H1 (cell line): ENCODE measurements at regions not wholly inside any gene's neighbourhood (a gene's known extent, or its start where the extent isn't known, plus 50 kb on each side); places are given as distances from the start of the nearest gene placed in this dataset.

ENCODE experiments used
- CTCF ChIA-PET: fragments of 300-600 bp; sonication (Branson Sonifier 250); formaldehyde crosslinking; loops from one replicate; lab custom pipeline; 2021; ENCODE audit not compliant: partially characterized antibody; lab: Charles Lee
- POLR2A ChIA-PET: fragments of 300-600 bp; sonication (Branson Sonifier 250); formaldehyde crosslinking; loops from one replicate; lab custom pipeline; 2021; ENCODE audit warnings: inconsistent platforms; ENCODE audit not compliant: partially characterized antibody; lab: Charles Lee
- DNase-seq, 2 experiments: peaks; one replicate each; pipeline versions ENCODE4 v3.0.0 to v3.0.0-alpha.2; 2010 to 2022; ENCODE audit warnings: low spot score in 2 of 2, low read depth in 1 of 2, mixed read lengths in 1 of 2
- FAIRE-seq: peaks from 2 replicates; lab custom pipeline; 2011; peaks lifted over from hg19 to GRCh38; lab: Jason Lieb, UNC
- H2AFZ ChIP-seq: 2 replicates; pipeline ENCODE4 v1.8.1; 2012; ENCODE audit warnings: low read length, inconsistent platforms
- H2AK5ac ChIP-seq: 2 replicates; pipeline ENCODE4 v1.6.1; 2013; ENCODE audit warnings: low read depth, low read length
- H2BK120ac ChIP-seq: replicated peaks from 2 replicates; pipeline ENCODE3; 2013; ENCODE audit warnings: low read depth, low read length, inconsistent platforms
- H2BK12ac ChIP-seq: 2 replicates; pipeline ENCODE4 v1.6.1; 2013; ENCODE audit warnings: low read depth, low read length
- H2BK15ac ChIP-seq: 2 replicates; pipeline ENCODE4 v1.6.1; 2013; ENCODE audit warnings: low read length
- H2BK20ac ChIP-seq: 2 replicates; pipeline ENCODE4 v1.6.1; 2013; ENCODE audit warnings: low read length
- H2BK5ac ChIP-seq: 2 replicates; pipeline ENCODE4 v1.6.1; 2013; ENCODE audit warnings: low read depth, low read length
- H3K14ac ChIP-seq: 2 replicates; pipeline ENCODE4 v1.6.1; 2013; ENCODE audit warnings: inconsistent platforms; ENCODE audit not compliant: insufficient read length
- H3K18ac ChIP-seq: 2 replicates; pipeline ENCODE4 v1.6.1; 2013; ENCODE audit warnings: low read length; ENCODE audit errors: extremely low read depth
- H3K23ac ChIP-seq: 2 replicates; pipeline ENCODE4 v1.6.1; 2013; ENCODE audit warnings: inconsistent platforms; ENCODE audit not compliant: insufficient read length
- H3K23me2 ChIP-seq: 2 replicates; pipeline ENCODE4 v1.6.1; 2013; ENCODE audit warnings: low read depth, low read length
- H3K27ac ChIP-seq: 2 replicates; pipeline ENCODE4 v1.6.1; 2011; ENCODE audit warnings: low read depth, low read length, inconsistent platforms
- H3K27me3 ChIP-seq, 4 experiments: replicated peaks in 1 of 4; 1 replicate in 1 of 4; 2 replicates in 3 of 4; pipeline versions ENCODE4 v1.6.1 to v1.8.1; 2011 to 2013; ENCODE audit warnings: low read length in 3 of 4, mild to moderate bottlenecking in 3 of 4, inconsistent platforms in 2 of 4, mixed read lengths in 2 of 4, moderate library complexity in 1 of 4; ENCODE audit not compliant: control insufficient read depth in 3 of 4, insufficient read depth in 3 of 4; ENCODE audit errors: extremely low read depth in 1 of 4
- H3K36me3 ChIP-seq, 4 experiments: 2 replicates each; pipeline versions ENCODE4 v1.6.1 to v1.8.1; 2011 to 2013; ENCODE audit warnings: mild to moderate bottlenecking in 4 of 4, low read length in 3 of 4, moderate library complexity in 2 of 4, control low read depth in 1 of 4, inconsistent platforms in 1 of 4; ENCODE audit not compliant: insufficient read depth in 4 of 4, control insufficient read depth in 2 of 4
- H3K4ac ChIP-seq: replicated peaks from 2 replicates; pipeline ENCODE3; 2013; ENCODE audit warnings: low read length, low read depth, mixed read lengths, inconsistent platforms; ENCODE audit not compliant: insufficient read length
- H3K4me1 ChIP-seq, 4 experiments: replicated peaks in 1 of 4; 1 replicate in 1 of 4; 2 replicates in 3 of 4; pipeline versions ENCODE4 v1.6.1 to v1.8.1; 2011 to 2013; ENCODE audit warnings: low read length in 3 of 4, inconsistent platforms in 2 of 4, mixed read lengths in 1 of 4; ENCODE audit not compliant: insufficient read depth in 4 of 4, control insufficient read depth in 3 of 4
- H3K4me2 ChIP-seq, 2 experiments: 2 replicates each; pipeline versions ENCODE4 v1.6.1 to v1.8.1; 2011 to 2013; ENCODE audit warnings: low read depth in 2 of 2, low read length in 2 of 2, control low read depth in 1 of 2, inconsistent platforms in 1 of 2, mild to moderate bottlenecking in 1 of 2; ENCODE audit not compliant: insufficient read depth in 1 of 2
- H3K4me3 ChIP-seq, 4 experiments: fragments of 200-600, 300-600 bp in 1 of 4; sonication (generic), shearing (Covaris generic), sonication (Bioruptor Twin) in 1 of 4; 2 replicates each; pipeline versions ENCODE4 v1.5.1 to v1.8.1; 2011 to 2016; ENCODE audit warnings: low read length in 4 of 4, low read depth in 3 of 4, control low read depth in 2 of 4, inconsistent platforms in 2 of 4, mild to moderate bottlenecking in 2 of 4, mixed read lengths in 1 of 4, moderate library complexity in 1 of 4; ENCODE audit not compliant: insufficient read depth in 2 of 4; ENCODE audit errors: extremely low read depth in 1 of 4
- H3K56ac ChIP-seq: replicated peaks from 2 replicates; pipeline ENCODE3; 2013; ENCODE audit warnings: low read depth, mild to moderate bottlenecking, mixed read lengths, low read length, inconsistent platforms; ENCODE audit not compliant: insufficient read length
- H3K79me1 ChIP-seq: 2 replicates; pipeline ENCODE4 v1.6.1; 2013; ENCODE audit warnings: low read depth, low read length, control low read depth
- H3K79me2 ChIP-seq, 2 experiments: 2 replicates each; pipeline versions ENCODE4 v1.6.1 to v1.8.1; 2012 to 2013; ENCODE audit warnings: low read length in 2 of 2, mild to moderate bottlenecking in 2 of 2, inconsistent platforms in 1 of 2; ENCODE audit not compliant: insufficient read depth in 2 of 2, control insufficient read depth in 1 of 2
- H3K9ac ChIP-seq, 4 experiments: replicated peaks in 1 of 4; 1 replicate in 1 of 4; 2 replicates in 3 of 4; pipeline versions ENCODE4 v1.6.1 to v1.8.1; 2011 to 2013; ENCODE audit warnings: low read depth in 3 of 4, low read length in 3 of 4, control low read depth in 2 of 4, mild to moderate bottlenecking in 2 of 4, moderate library complexity in 2 of 4, inconsistent platforms in 1 of 4; ENCODE audit errors: extremely low read depth in 1 of 4
- H3K9me3 ChIP-seq, 2 experiments: 2 replicates each; pipeline versions ENCODE4 v1.6.1 to v1.8.1; 2012 to 2013; ENCODE audit warnings: mild to moderate bottlenecking in 2 of 2, moderate library complexity in 2 of 2, control low read depth in 1 of 2, inconsistent platforms in 1 of 2, low read depth in 1 of 2, low read length in 1 of 2, mixed read lengths in 1 of 2; ENCODE audit not compliant: insufficient read depth in 2 of 2
- H4K20me1 ChIP-seq, 2 experiments: replicated peaks in 1 of 2; 2 replicates each; pipeline versions ENCODE3 to v1.8.1; 2011 to 2013; ENCODE audit warnings: inconsistent platforms in 2 of 2, low read length in 2 of 2, mild to moderate bottlenecking in 1 of 2; ENCODE audit not compliant: insufficient read depth in 2 of 2, control insufficient read depth in 1 of 2
- H4K5ac ChIP-seq: 2 replicates; pipeline ENCODE4 v1.6.1; 2013; ENCODE audit warnings: low read length, low read depth, mixed read lengths, inconsistent platforms; ENCODE audit not compliant: insufficient read length
- H4K8ac ChIP-seq: 2 replicates; pipeline ENCODE4 v1.8.0; 2013; ENCODE audit warnings: mild to moderate bottlenecking, moderate library complexity, low read length, inconsistent platforms; ENCODE audit not compliant: insufficient read depth; ENCODE audit errors: extremely low read depth
- H4K91ac ChIP-seq: replicated peaks from 2 replicates; pipeline ENCODE3; 2013; ENCODE audit warnings: low read length, mixed read lengths, inconsistent platforms; ENCODE audit not compliant: insufficient read length
- BACH1 ChIP-seq: IDR thresholded peaks from 2 replicates; pipeline ENCODE4 v1.6.1; 2012; ENCODE audit warnings: low read length, improper control_type of control experiment
- BCL11A ChIP-seq, 2 experiments: IDR thresholded peaks; one replicate each; pipeline ENCODE4 v1.6.1; 2011; ENCODE audit warnings: low read depth in 2 of 2, low read length in 2 of 2, mild to moderate bottlenecking in 2 of 2
- CHD2 ChIP-seq: IDR thresholded peaks from 2 replicates; pipeline ENCODE4 v1.6.1; 2012; ENCODE audit warnings: low read length, improper control_type of control experiment
- CREB1 ChIP-seq: IDR thresholded peaks from 2 replicates; pipeline ENCODE4 v1.6.1; 2012; ENCODE audit warnings: inconsistent platforms
- HDAC2 ChIP-seq, 2 experiments: fragments of 300-600 bp in 1 of 2; sonication (generic) in 1 of 2; IDR thresholded peaks; 2 replicates each; pipeline ENCODE4 v1.6.1; 2011 to 2012; ENCODE audit warnings: low read depth in 2 of 2, low read length in 2 of 2, mild to moderate bottlenecking in 2 of 2, moderate library complexity in 2 of 2, borderline replicate concordance in 1 of 2, inconsistent platforms in 1 of 2
- JUND ChIP-seq: IDR thresholded peaks from 2 replicates; pipeline ENCODE4 v1.6.1; 2011; ENCODE audit warnings: mild to moderate bottlenecking, improper control_type of control experiment, low read length
- KDM5A ChIP-seq: fragments of 200-600 bp; IDR thresholded peaks from 2 replicates; pipeline ENCODE4 v1.7.1; 2012; ENCODE audit warnings: mild to moderate bottlenecking, low read length, inconsistent platforms, mixed read lengths
- POLR2AphosphoS5 ChIP-seq: IDR thresholded peaks from 2 replicates; pipeline ENCODE4 v1.6.1; 2011; ENCODE audit warnings: low read depth, low read length
- POU5F1 ChIP-seq: IDR thresholded peaks from 2 replicates; pipeline ENCODE4 v1.6.1; 2011; ENCODE audit warnings: low read depth, mild to moderate bottlenecking, low read length, moderate library complexity
- SIRT6 ChIP-seq: IDR thresholded peaks from one replicate; pipeline ENCODE4 v1.7.1; 2012; ENCODE audit warnings: low read length, inconsistent platforms
- SP1 ChIP-seq: IDR thresholded peaks from 2 replicates; pipeline ENCODE4 v1.6.1; 2011; ENCODE audit warnings: low read depth, low read length
- TAF7 ChIP-seq: optimal IDR thresholded peaks from 2 replicates; pipeline ENCODE3; 2011; ENCODE audit warnings: low read depth, mild to moderate bottlenecking, inconsistent platforms, low read length, moderate library complexity, borderline replicate concordance
- ZNF274 ChIP-seq: IDR thresholded peaks from 2 replicates; pipeline ENCODE4 v1.7.0; 2012; ENCODE audit warnings: low read length, borderline replicate concordance; ENCODE audit errors: extremely low read depth
- WGBS, 2 experiments: shearing (Covaris generic) in 1 of 2; methylation state at CpG; one replicate each; pipeline versions ENCODE4 v1.1.6 to v1.1.7; 2013 to 2015; ENCODE audit warnings: low lambda C conversion rate in 2 of 2, mixed read lengths in 2 of 2, inconsistent platforms in 1 of 2, low coverage in 1 of 2, missing lambda C conversion rate in 1 of 2; ENCODE audit not compliant: insufficient replicate concordance in 2 of 2, insufficient coverage in 1 of 2, insufficient read length in 1 of 2; ENCODE audit errors: extremely low coverage in 1 of 2, missing lambda C conversion rate in 1 of 2; 5-methylcytosine and 5-hydroxymethylcytosine counted together

DNA sequence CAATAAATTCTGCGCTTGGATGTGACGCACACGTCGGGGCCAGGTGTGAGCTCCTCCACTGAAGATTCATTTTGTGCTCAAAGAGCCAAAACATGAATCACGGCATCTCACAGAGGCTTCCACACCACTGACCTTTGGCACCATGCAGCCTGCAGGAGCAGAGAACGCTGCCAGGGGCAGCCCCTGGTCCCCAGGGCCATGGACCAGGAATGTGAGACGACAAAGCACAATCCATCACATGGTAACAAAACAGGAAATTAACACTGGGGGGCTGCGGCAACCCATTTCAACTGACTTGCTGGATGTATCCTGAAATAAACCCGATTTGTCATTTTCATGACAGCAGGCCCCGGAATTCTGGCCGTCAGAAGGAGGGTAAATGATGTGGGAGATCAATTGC lies 167.5 kb upstream of the IGF1R start:
- Histone ChIP-seq H2AK5ac (no peak overlapping the region), H4K91ac (no peak overlapping the region), H2BK12ac (no peak overlapping the region), H3K36me3 (peaks cover 0 to 6% (median 0%) of the 10 kb centered on the region in 4 experiments; a peak in 2 of 8 replicates), H3K56ac (no peak overlapping the region), H3K4me3 (no peak overlapping the region), H4K5ac (no peak overlapping the region), H3K4me1 (no peaks in the 10 kb centered on the region), H3K27ac (no peak overlapping the region), H3K18ac (no peak overlapping the region), H4K20me1 (no peaks in the 10 kb centered on the region), H3K79me2 (no peaks in the 10 kb centered on the region), H3K79me1 (no peaks in the 10 kb centered on the region), H2AFZ (no peak overlapping the region), H3K9me3 (peaks cover 15 to 24% of the 10 kb centered on the region in 2 experiments), H3K9ac (no peak overlapping the region), H3K14ac (no peak overlapping the region), H2BK20ac (no peak overlapping the region), H3K23ac (no peak overlapping the region), H3K27me3 (no peaks in the 10 kb centered on the region), H3K23me2 (no peaks in the 10 kb centered on the region), H2BK15ac (no peak overlapping the region), H3K4ac (no peak overlapping the region), H4K8ac (no peak overlapping the region), H2BK120ac (no peak overlapping the region), H3K4me2 (no peak overlapping the region), H2BK5ac (no peak overlapping the region)
- ChIA-PET CTCF (interaction anchor here (3.0 kb wide), 1 partner anchor 39 kb away, joined by 9 read pairs; no protein-coding TSS in a partner anchor), POLR2A (interaction anchor here (0.7 to 0.8 kb wide), 2 partner anchors 9 to 585 kb away, joined by 3 read pairs; no protein-coding TSS in a partner anchor)
- TF ChIP-seq BCL11A (IDR thresholded peaks at IDR 0.05; ENCODE audit: low read depth in 2 of 2, low read length in 2 of 2), result no peak
- no peak for TF ChIP-seq CHD2
- TF ChIP-seq HDAC2 (IDR thresholded peaks at IDR 0.05; ENCODE audit: borderline replicate concordance in 1 of 2, low read depth in 2 of 2, low read length in 2 of 2), result no peak
- TF ChIP-seq ZNF274, result no peak
- TF ChIP-seq POLR2AphosphoS5, result no peak
- no peak for TF ChIP-seq KDM5A
- TF ChIP-seq CREB1, result no peak
- TF ChIP-seq SIRT6, result no peak
- no peak for TF ChIP-seq POU5F1
- no peak for TF ChIP-seq SP1
- TF ChIP-seq BACH1, result no peak
- no peak for TF ChIP-seq JUND
- no peak for TF ChIP-seq TAF7
- WGBS, 2 experiments, result 92% methylated on average over 11 of the region's 11 CpGs; no CpG with 5 or more reads in 1 of the 2 experiments
- no peak for DNase-seq
- no peak for FAIRE-seq
